GM21381 (cell line): ENCODE measurements at regions not wholly inside any gene's neighbourhood (a gene's known extent, or its start where the extent isn't known, plus 50 kb on each side); places are given as distances from the start of the nearest gene placed in this dataset.

Experiments
- ATAC-seq: cut with Tn5 transposase; IDR thresholded peaks from one replicate; pipeline ENCODE4 v1.9.1; 2021; ENCODE audit warnings: mild to moderate bottlenecking, moderate library complexity; ENCODE audit not compliant: unreplicated experiment

- no peak for ATAC-seq
Measured at GRCh38 chr14:22419620-22420019, 169.4 kb downstream of the DAD1 start.

GRCh38 chr14:22418631-22419030 lies 170.4 kb downstream of the DAD1 start:
- peak; percentile 55 for ATAC-seq

- ATAC-seq, result no peak
Measured at GRCh38 chr14:22417914-22418313, 171.1 kb downstream of the DAD1 start.

GRCh38 chr14:22416193-22416592 lies 172.8 kb downstream of the DAD1 start:
- no peak for ATAC-seq

DNA sequence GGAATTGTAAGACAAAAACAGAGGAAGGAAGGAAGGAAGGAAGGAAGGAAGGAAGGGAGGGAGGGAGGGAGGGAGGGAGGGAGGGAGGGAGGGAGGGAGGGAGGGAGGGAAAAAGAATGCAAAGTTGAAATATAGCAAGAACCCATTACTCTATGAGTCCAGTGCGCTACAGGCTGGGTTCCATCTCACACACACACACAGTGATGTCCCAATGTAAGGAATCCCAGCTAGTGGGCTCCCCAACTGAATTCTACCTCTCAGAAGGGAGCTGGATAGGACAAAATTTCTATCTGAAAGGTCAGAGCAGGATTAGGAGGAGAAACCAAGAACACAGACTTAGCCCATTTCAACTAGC lies 173.4 kb downstream of the DAD1 start:
- no peak for ATAC-seq

DNA sequence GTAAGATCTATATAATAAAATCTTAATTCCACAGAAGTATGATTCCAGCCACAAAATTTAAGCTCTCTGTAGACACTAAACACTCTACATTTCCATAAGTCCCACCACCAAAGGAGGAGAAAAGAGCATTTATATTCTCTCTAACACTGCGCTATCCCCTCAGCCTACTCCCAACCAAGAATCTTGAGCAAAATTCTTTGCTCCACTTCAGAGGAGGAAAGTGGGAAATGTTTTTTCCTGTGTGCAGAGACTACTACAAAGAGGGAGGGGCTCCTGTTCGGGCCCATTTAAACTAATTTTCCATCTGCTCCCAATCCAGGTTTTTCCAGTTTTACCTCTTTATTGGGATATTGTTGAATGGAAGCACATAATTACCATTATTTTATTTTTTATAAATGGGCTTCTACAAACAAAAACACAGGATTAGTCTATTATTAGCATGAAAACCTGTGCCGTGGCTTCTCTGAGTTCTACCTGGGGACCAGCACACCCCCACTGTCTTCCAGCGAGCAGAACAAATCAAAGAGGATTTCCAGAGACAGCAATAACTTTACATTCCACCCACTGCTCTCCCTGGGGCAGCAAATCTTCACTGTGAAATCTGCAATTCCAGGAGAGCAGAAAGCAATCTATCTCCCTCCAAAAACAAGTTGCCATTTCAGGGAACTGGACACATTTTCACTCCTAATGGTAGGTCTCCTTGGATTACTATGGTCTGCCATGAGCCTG lies 174.0 kb downstream of the DAD1 start:
- no peak for ATAC-seq

DNA sequence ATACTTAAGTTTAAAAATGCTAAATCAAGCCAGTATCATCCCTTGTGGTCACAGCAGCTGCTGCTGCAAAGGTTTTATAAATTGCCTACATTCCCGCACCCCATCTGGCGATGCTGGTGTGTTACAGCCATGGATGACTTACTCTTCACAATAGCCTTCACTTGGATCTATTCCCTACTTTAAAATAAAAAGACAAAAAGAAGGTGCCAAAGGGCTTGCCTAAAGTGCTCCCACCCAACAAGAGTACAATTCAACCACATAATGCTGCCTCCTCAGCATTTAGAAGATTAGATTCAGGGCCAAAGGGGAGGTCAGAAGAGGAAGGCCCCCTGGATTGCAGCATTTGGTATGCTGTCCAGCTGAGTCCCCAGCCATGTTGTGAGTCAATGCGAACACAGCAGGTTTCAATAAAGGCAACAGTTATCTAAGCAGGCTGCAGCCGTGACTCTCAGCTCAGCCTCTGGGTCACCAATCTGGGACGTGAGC lies 176.1 kb downstream of the DAD1 start:
- ATAC-seq, result no peak

GRCh38 chr14:22411398-22412055 lies 177.5 kb downstream of the DAD1 start:
- no peak for ATAC-seq

- ATAC-seq, result no peak
Measured at GRCh38 chr14:22410497-22410896, 178.5 kb downstream of the DAD1 start.

- ATAC-seq, result no peak
Measured at GRCh38 chr14:22409006-22409405, 180.0 kb downstream of the DAD1 start.

- ATAC-seq, result no peak
Measured at GRCh38 chr14:22408547-22408946, 180.5 kb downstream of the DAD1 start.

GRCh38 chr14:22407033-22407432 lies 182.0 kb downstream of the DAD1 start:
- no peak for ATAC-seq

DNA sequence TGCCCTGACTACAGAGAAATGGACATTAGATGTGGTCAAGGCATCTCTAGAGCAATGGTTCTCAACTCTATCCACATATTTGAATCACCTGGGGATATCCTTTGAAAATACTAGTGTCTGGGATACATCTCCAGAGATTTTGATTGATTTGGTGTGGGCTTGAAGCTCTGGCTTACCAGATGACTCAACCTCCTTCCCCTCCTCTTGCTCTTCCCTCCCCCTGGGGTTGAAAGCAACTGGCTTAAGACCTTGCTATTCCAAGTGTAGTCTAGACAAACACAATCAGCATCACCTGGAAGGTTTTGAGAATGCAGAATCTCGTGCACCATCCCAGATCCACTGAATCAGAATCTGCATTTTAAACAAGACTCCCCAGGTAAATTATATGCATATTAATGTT lies 183.8 kb downstream of the DAD1 start:
- ATAC-seq, result no peak

GRCh38 chr14:22403296-22403695 lies 185.7 kb downstream of the DAD1 start:
- ATAC-seq, result no peak

DNA sequence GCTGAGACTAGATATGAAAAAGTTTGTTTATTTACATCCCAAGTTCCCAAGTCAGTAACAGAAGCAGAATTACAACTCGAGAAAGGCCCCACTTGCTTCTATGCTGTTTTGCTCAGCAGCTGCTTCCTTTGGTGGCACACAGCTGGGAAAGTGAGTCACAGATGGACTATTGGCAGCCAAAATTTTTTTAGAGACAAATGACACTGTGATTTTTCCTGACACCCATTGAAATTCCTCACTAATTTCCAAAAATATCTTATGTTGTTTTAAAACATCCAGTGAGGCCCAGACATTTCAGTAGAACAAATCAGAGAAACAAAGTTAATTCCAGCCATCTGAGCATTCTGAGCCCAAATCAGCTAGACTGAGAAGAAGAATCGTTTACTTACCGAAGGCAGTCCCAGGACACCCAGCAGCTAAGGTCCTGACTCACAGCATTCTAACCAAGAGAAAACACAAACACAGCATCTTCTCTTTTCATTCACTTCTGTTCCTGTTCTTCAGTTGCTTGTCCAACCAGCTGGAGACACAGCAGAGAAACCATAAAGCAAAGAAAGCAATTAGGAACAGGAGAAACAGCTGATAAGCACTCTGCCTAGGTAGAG lies 188.3 kb downstream of the DAD1 start:
- no peak for ATAC-seq

GRCh38 chr14:22399776-22400175 lies 189.2 kb downstream of the DAD1 start:
- ATAC-seq, result no peak

DNA sequence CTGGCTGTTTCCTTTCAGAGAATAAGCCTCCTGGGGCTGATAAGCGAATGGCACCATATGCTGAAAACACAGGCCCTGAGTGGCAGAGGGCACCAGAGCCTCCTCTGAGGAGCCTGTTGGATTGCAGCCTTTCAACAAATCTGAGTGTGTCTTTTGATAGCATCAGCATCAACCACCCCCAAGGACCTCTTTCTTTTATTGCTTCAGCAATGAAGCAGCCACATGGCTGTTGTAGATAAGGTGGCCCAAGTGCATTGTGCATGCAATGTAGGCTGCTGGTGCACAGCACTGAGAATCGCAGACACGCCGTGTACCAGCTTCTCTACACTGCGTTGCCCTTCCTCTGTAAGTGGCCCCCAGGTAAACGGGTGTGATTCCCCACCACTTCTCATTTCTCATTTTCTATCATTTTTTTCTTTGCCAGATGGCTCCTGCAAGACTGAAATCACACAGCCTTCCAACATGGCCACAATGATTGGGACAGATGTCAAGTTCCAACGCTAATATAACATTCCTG lies 191.7 kb downstream of the DAD1 start:
- no peak for ATAC-seq

DNA sequence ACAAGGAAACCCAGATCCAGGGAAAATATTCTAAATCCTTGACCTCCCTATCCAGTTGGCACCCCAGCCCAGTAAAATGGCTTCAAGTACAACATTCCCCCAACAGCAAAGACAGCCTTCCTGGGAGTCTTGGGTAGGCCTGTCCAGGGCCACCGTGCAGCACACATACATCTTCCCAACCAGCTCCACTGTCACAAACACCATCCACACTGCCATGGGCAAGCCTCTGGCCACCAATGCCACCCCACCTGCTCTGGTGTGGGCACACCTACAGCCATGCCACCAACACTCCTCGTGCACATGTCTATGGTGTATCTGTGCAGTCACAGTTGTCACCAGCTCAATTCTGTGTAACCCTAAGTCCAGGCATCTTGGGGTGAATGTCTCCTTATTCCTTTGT lies 193.2 kb downstream of the DAD1 start:
- no peak for ATAC-seq

DNA sequence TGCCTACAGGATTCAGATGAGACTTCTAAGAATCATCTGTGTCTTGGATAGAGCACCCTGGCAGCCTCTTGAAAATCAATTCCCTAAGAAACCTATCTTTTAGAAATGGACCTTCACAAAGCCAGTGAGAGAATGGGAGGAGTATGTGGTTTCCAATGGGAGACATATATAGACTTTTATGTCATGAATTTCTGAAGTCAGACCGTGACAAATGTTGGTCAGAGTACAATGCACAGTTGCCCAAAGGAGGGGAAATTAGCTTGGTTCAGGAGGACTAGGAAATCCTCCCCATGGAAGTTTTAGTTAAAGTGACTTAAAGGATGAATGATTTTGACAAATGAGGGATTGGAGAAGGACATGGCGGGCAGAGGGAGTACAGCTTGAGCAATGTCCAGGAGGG lies 194.4 kb downstream of the DAD1 start:
- ATAC-seq, result no peak

DNA sequence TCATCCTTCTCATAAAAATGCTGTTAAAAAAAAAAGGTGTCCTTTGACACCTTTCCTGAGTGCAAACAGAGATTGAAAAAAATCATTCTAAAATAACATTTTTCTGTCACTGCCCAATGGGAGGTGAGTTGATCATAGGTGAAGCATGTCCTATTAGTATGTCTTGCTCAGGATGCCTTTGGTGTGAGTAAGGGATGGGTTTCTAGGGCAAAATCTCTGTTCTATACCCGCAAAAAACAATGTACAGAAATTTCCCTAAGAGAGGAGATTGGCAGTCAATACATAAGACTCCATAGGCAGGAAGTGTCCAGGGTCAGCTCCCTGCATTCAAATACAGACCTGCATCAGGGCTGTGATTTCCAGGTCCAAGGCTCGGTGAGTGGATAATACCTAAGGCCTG lies 195.2 kb downstream of the DAD1 start:
- no peak for ATAC-seq

DNA sequence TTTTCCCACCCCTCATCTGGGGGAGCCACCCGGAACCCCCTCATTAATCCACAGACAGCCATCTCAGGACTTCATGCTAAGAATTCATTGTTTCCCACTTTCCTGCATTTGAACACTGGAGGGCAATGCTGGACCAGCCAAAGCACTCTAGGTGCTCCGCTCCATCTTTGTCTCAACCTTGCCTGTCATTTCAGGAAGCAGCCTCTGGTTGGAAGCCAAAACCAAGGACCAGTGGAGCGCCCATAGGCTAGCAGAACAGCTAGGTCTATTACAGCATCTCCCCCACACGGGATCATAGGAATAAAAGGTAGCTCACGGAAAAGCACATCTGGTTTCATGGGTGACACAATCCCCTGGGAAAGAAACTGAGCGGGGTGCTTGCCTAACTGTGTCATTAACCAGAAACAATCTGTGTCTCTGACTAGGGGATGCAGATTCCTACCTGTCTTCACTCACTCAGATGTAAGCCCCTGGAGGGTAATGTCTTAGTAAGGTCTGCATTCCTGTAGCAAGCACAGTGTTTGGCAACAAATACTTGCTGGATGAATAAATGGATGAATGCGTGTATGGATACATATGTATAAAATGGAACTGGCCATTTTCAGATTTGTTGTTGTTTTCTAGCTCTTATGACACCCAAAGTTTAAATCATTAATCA lies 197.0 kb downstream of the DAD1 start:
- no peak for ATAC-seq
